ENCODE measurements at regions not wholly inside any gene's neighbourhood (a gene's known extent, or its start where the extent isn't known, plus 50 kb on each side); places are given as distances from the start of the nearest gene placed in this dataset.

GRCh38 chr4:114519368-114519767 is 79.2 kb upstream of the UGT8 start (continued):
- no peak for TF ChIP-seq RELA (CRISPR knock-in tag; IDR thresholded peaks at IDR 0.05; ENCODE audit: borderline replicate concordance)
- TF ChIP-seq JAZF1 (CRISPR knock-in tag; IDR thresholded peaks at IDR 0.05) = no peak
- no peak for TF ChIP-seq ZNF396 (CRISPR knock-in tag; IDR thresholded peaks at IDR 0.05; ENCODE audit: borderline replicate concordance)
- no peak for TF ChIP-seq E2F4 (CRISPR knock-in tag; IDR thresholded peaks at IDR 0.05; ENCODE audit: borderline replicate concordance, low read depth)
- TF ChIP-seq GRHL2 (CRISPR knock-in tag; IDR thresholded peaks at IDR 0.05; ENCODE audit: insufficient replicate concordance, severe bottlenecking) = no peak
- no peak for TF ChIP-seq MLX (CRISPR knock-in tag; IDR thresholded peaks at IDR 0.05)
- TF ChIP-seq PREB (CRISPR knock-in tag; IDR thresholded peaks at IDR 0.05; ENCODE audit: borderline replicate concordance) = no peak
- TF ChIP-seq ZBTB43 (CRISPR knock-in tag; IDR thresholded peaks at IDR 0.05) = no peak
- no peak for TF ChIP-seq NFE2L1 (CRISPR knock-in tag; IDR thresholded peaks at IDR 0.05)

- Mint-ChIP-seq H3K4me1 (no peaks in the 10 kb centered on the region), H3K4me3 (no peak overlapping the region), H3K9me3 (peaks cover 35% of the 10 kb centered on the region), H3K36me3 (peaks cover 17% of the 10 kb centered on the region), H3K27me3 (ENCODE audit: low read depth) (no peaks in the 10 kb centered on the region), H3K27ac (no peak overlapping the region)
- TF ChIP-seq GTF2I (CRISPR knock-in tag; conservative IDR thresholded peaks at IDR 0.05) (no peak), PRRX2 (CRISPR knock-in tag; IDR thresholded peaks at IDR 0.05) (no peak), ZBTB43 (CRISPR knock-in tag; IDR thresholded peaks at IDR 0.05) (no peak), ZMAT4 (CRISPR knock-in tag; IDR thresholded peaks at IDR 0.05) (no peak), E2F1 (CRISPR knock-in tag; IDR thresholded peaks at IDR 0.05) (no peak), NFYB (CRISPR knock-in tag; conservative IDR thresholded peaks at IDR 0.05; ENCODE audit: low read depth) (no peak), CBFB (CRISPR knock-in tag; IDR thresholded peaks at IDR 0.05; ENCODE audit: low read depth) (no peak), MLX (CRISPR knock-in tag; IDR thresholded peaks at IDR 0.05) (no peak)
- POLR2A ChIA-PET = interaction anchor here (0.6 kb wide), 1 partner anchor 1260 kb away, joined by 3 read pairs; no protein-coding TSS in a partner anchor
- CTCF ChIA-PET = no interaction called here
- ATAC-seq (no peak), DNase-seq (ENCODE audit: low spot score) (no peak)
Measured at GRCh38 chr4:114527170-114527569, 71.4 kb upstream of the UGT8 start.

GRCh38 chr4:114527637-114528036 is 71.0 kb upstream of the UGT8 start:
- CTCF ChIA-PET = no interaction called here
- POLR2A ChIA-PET = interaction anchor here (0.6 kb wide), 1 partner anchor 1261 kb away, joined by 3 read pairs; no protein-coding TSS in a partner anchor
- Mint-ChIP-seq H3K4me3 (no peak overlapping the region), H3K27ac (no peak overlapping the region), H3K9me3 (peaks cover 32% of the 10 kb centered on the region), H3K27me3 (ENCODE audit: low read depth) (no peaks in the 10 kb centered on the region), H3K36me3 (peaks cover 16% of the 10 kb centered on the region), H3K4me1 (no peaks in the 10 kb centered on the region)
- DNase-seq (ENCODE audit: low spot score) = no peak
- TF ChIP-seq MYBL2 (CRISPR knock-in tag; IDR thresholded peaks at IDR 0.05) (no peak), ZNF232 (CRISPR knock-in tag; IDR thresholded peaks at IDR 0.05) (no peak), JAZF1 (CRISPR knock-in tag; IDR thresholded peaks at IDR 0.05) (no peak), HMGXB4 (CRISPR knock-in tag; IDR thresholded peaks at IDR 0.05) (no peak)
- ATAC-seq = no peak

Data from WTC11 (cell line).